Ureter (tissue), 1 donor: ENCODE measurements at regions not wholly inside any gene's neighbourhood (a gene's known extent, or its start where the extent isn't known, plus 50 kb on each side); places are given as distances from the start of the nearest gene placed in this dataset.

Experiments
- DNase-seq: peaks from one replicate; pipeline ENCODE4 v3.0.0-alpha.2; 2020; ENCODE audit warnings: low spot score
- donor health status: DM: yes; HTN: yes; CAD: no.

- DNase-seq, result no peak
These were observed 924.0 kb downstream of the EFNB2 start for GRCh38 chr13:105611424-105611823.

- no peak for DNase-seq
These were observed 927.4 kb downstream of the EFNB2 start for GRCh38 chr13:105608104-105608503.

- DNase-seq, result no peak
These were observed 928.0 kb downstream of the EFNB2 start for GRCh38 chr13:105607426-105607825.

GRCh38 chr13:105607016-105607415 is 928.4 kb downstream of the EFNB2 start:
- DNase-seq, result no peak

- DNase-seq, result no peak
These were observed 932.3 kb downstream of the EFNB2 start for GRCh38 chr13:105602956-105603670.

GRCh38 chr13:105599477-105600037 is 935.9 kb downstream of the EFNB2 start:
- no peak for DNase-seq

GRCh38 chr13:105598529-105598928 is 936.9 kb downstream of the EFNB2 start:
- DNase-seq, result no peak

GRCh38 chr13:105597573-105597972 is 937.9 kb downstream of the EFNB2 start:
- no peak for DNase-seq

- DNase-seq, result no peak
These were observed 940.0 kb downstream of the EFNB2 start for GRCh38 chr13:105595471-105595870.

GRCh38 chr13:105591277-105591676 is 944.2 kb downstream of the EFNB2 start:
- no peak for DNase-seq

- DNase-seq, result no peak
These were observed 947.7 kb downstream of the EFNB2 start for GRCh38 chr13:105587786-105588185.

GRCh38 chr13:105579821-105580710 is 955.4 kb downstream of the EFNB2 start:
- no peak for DNase-seq

GRCh38 chr13:105573136-105573535 is 962.3 kb downstream of the EFNB2 start:
- DNase-seq, result no peak

- no peak for DNase-seq
These were observed 963.1 kb downstream of the EFNB2 start for GRCh38 chr13:105572401-105572800.

- no peak for DNase-seq
These were observed 965.6 kb downstream of the EFNB2 start for GRCh38 chr13:105569816-105570215.

GRCh38 chr13:105567951-105568525 is 967.4 kb downstream of the EFNB2 start:
- DNase-seq, result no peak

- no peak for DNase-seq
These were observed 970.2 kb downstream of the EFNB2 start for GRCh38 chr13:105565136-105565727.

- no peak for DNase-seq
These were observed 983.4 kb downstream of the EFNB2 start for GRCh38 chr13:105552078-105552477.

GRCh38 chr13:105547851-105548250 is 987.6 kb downstream of the EFNB2 start:
- DNase-seq, result no peak

GRCh38 chr13:105545811-105546210 is 989.7 kb downstream of the EFNB2 start:
- DNase-seq, result no peak

- DNase-seq, result no peak
These were observed 991.7 kb downstream of the EFNB2 start for GRCh38 chr13:105543742-105544141.

GRCh38 chr13:105541565-105541964 is 993.9 kb downstream of the EFNB2 start:
- no peak for DNase-seq
